ENCODE measurements at regions not wholly inside any gene's neighbourhood (a gene's known extent, or its start where the extent isn't known, plus 50 kb on each side); places are given as distances from the start of the nearest gene placed in this dataset.

GRCh38 chr1:70892140-70892539 is 155.5 kb downstream of the PTGER3 start:
- no peak for TF ChIP-seq CTCF (IDR thresholded peaks at IDR 0.05)
- TF ChIP-seq POLR2AphosphoS5 (IDR thresholded peaks at IDR 0.05): no peak

Data from sigmoid colon (tissue), 4 donors.